Omental fat pad (tissue), 3 donors: ENCODE measurements at regions not wholly inside any gene's neighbourhood (a gene's known extent, or its start where the extent isn't known, plus 50 kb on each side); places are given as distances from the start of the nearest gene placed in this dataset.

Source experiments
- ATAC-seq: fragments of 150-250 bp; one replicate; pipeline ENCODE4 v1.9.1; 2016; ENCODE audit warnings: mild to moderate bottlenecking, moderate library complexity; ENCODE audit not compliant: low FRiP score
- DNase-seq: peaks from one replicate; pipeline ENCODE4 v3.0.0-alpha.2; 2019; ENCODE audit warnings: low spot score
- TF ChIP-seq, protein P1 (sequence below), 3 donors: fragments of 450-650 bp; IDR thresholded peaks; one replicate each; pipeline ENCODE4 v1.5.1; 2016 to 2017; ENCODE audit warnings: antibody characterized with exemption in 3 of 3, mild to moderate bottlenecking in 3 of 3, moderate library complexity in 2 of 3

DNA sequence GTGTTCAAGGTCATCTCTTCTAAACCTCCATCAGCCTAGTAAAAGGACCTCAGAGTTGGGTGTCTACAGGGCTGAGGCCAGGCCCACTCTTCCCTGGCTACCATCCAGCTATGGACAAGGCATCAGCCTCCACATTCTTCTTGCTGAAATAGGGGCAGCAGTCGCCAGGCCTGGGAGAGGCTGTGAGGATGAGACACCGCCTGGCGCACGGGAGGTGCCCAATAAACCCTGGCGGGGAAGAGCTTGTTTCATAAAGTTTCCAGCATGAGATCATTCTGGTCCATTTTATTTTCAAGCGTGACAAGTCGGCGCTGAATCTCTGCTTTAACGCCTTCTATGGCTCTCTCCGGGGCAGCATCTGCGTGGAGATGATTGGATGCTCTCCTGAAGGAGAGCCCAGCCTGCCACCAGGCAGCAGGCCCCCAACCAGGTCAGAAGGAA lies 153.4 kb downstream of the OLFM1 start:
- TF ChIP-seq, protein P1, sequence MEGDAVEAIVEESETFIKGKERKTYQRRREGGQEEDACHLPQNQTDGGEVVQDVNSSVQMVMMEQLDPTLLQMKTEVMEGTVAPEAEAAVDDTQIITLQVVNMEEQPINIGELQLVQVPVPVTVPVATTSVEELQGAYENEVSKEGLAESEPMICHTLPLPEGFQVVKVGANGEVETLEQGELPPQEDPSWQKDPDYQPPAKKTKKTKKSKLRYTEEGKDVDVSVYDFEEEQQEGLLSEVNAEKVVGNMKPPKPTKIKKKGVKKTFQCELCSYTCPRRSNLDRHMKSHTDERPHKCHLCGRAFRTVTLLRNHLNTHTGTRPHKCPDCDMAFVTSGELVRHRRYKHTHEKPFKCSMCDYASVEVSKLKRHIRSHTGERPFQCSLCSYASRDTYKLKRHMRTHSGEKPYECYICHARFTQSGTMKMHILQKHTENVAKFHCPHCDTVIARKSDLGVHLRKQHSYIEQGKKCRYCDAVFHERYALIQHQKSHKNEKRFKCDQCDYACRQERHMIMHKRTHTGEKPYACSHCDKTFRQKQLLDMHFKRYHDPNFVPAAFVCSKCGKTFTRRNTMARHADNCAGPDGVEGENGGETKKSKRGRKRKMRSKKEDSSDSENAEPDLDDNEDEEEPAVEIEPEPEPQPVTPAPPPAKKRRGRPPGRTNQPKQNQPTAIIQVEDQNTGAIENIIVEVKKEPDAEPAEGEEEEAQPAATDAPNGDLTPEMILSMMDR (IDR thresholded peaks at IDR 0.05): no peak
- ATAC-seq (no peak), DNase-seq (no peak)

DNA sequence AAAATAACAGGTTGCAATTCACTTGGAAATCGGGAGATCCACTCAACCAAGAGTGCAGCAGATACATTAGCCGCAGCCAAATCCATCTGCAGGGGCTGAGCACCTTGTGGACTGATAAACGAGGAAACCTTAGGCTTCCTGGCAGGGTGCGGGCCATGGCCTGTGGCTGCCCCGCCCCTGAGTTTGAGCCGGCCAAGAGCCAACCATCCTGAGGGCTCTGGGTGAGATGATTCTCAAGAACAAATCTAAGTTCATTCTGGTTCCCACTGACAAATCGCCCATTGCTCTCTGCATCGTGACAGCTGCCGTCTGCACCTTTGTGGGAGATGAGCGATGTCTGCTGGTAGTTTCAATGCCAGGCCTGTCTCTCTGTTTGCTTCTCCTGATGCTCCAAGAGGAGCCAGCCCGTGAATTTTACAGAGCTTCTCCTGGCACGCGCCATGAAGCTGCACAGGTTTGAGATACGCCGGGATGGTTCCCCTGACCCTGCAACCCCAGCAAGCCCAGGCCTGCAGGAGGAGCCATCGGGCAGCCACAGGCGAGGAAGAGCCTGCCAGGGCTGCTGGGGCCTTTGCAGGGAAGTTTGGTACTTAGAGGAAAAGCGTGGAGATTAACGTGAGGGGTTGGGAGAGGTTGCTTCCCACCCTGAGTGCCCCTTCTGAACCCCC lies 154.0 kb downstream of the OLFM1 start:
- ATAC-seq: no peak
- no peak for DNase-seq
- TF ChIP-seq, protein P1 (IDR thresholded peaks at IDR 0.05): no peak

DNA sequence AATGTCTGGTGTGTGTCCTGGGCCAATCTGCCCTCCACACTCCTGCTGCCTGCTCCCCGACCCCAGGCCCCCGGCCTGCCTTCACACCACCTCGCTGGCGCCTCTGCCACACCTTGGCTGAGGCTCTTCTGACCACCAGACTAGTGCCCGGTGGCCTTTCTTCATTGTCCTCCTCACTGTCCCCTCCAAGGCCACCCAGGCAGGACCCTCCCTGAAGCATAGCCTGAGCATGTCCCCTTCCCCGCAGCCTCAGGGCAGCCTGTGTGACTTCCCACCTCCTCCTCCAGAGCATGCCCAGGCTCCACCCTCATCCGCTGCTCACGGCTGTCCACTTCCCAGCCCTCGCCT lies 154.6 kb downstream of the OLFM1 start:
- TF ChIP-seq, protein P1 (IDR thresholded peaks at IDR 0.05): no peak
- ATAC-seq: no peak
- no peak for DNase-seq

DNA sequence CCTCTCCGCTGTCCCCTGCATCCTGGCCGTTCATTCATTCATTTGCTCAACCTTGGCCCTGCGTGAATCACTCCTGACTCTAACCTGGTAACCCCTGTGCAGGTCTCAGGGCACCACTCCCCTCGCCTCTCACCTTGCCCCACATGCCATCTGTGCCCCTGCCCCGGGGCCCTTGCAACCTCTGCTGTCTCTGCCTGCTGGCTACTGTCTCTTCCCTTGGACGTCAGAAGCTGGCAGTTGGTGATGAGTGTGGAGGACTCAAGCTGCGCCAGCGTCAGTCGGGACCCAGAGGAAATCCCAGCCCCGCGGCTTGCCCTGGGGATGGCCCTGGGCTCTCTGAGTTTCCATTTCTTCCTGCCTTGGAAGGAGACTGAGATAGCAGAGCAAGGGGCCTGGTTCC lies 154.9 kb downstream of the OLFM1 start:
- TF ChIP-seq, protein P1 (IDR thresholded peaks at IDR 0.05): no peak
- DNase-seq (no peak), ATAC-seq (no peak)

DNA sequence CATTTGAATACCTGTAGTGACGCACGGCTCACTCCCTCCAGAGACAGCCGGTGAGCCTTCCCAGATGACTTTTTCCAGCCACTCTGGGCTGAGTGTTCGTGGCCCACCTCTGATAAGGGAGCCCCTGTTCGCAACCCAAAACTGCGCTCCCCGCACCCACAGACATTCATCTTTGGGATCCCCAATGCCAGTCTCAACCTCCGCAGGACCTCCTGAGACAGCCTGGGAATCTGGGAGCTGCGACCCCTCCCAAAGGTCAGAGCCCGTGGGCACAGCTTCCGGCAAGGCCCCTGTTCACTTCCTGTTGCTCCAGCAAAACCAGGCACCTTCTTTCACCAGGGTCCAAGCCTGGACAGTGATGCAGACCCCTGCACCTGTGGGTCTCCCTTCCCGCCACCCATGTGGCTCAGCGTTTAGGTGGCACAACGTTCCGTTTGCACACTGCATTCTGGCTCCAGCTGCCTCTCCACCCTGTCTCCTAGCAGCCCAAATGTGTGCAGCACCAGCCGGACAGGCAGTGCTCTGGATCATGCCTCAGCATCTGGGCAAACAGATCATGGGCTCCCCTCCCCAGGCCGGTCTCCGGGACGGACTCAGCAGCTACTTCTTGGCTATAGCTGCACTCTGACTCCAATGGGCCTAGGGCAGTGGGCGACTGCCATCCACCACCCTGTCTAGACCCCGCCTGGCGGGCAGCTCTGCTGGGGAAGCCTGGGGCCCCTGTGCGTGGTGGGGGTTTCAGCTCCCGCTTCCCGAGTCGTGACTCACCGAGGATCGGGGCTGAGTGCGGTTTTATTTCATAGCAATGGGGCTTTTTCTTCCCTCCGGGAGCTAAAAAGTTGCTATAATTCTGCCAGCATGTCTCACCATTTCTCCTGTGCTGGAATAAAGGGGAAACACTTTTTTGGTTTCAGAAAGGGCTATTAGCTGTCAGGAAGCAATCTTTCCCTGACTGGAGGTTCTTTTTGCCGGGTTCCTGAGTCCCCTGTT lies 156.0 kb downstream of the OLFM1 start:
- DNase-seq: no peak
- no peak for ATAC-seq
- TF ChIP-seq, protein P1 (IDR thresholded peaks at IDR 0.05): no peak

DNA sequence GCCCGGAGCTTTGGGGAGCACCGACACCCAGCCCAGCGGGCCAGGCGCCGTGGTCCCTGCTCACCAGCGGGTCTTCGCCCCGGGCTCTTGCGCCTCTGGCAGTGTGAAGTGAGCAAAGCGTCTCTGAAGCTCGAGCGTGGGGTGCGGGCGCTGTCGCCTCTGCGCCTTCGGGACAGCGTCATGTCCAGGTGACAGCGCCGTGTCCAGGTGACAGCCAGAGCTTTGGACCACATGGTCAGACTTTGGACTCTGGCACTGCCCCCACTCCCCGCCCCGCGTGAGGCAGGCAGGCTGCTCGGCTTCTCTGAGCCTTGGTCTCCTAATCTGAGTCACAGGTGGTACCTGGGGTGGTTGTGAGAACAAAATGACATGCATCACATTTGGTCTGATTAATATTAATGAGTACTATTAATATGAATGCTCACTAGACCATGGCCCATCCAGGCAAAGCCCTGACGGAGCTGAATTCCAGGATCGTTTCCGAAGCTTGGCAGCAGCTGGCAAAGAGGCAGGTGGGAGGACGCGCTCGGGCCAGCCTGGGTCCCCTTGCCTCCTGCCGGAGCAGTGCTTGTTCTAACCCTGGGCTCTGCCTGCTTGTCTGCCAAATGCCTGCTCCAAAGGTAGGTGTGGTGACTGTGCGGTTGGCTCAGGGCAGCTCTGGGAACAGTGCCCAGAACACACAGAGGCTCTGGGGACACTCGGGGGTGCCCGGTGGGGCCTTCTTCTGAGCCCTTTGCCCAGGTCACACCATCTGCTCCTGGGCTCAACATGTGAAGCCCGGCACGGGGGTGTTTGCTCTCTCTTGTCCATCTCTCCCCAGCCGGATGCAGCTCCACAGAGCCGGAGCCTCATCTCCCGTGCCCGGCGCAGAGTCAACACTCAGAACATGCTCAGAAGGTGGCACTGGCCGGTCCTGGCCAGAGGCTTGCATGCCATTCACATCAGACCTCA lies 157.1 kb downstream of the OLFM1 start:
- ATAC-seq: no peak
- TF ChIP-seq, protein P1 (IDR thresholded peaks at IDR 0.05): no peak
- DNase-seq: no peak
